Caco-2 (cell line): ENCODE measurements at regions not wholly inside any gene's neighbourhood (a gene's known extent, or its start where the extent isn't known, plus 50 kb on each side); places are given as distances from the start of the nearest gene placed in this dataset.
"Not testable (repeated sequence)": the region's sequence is repeated elsewhere in the genome, so short reads cannot be mapped to it uniquely, and the experiment has no call there.

Source experiments
- BruUV-seq: library from RNA; stranded (reverse); fragments of 400-500 nt; replicated peaks from 2 replicates; lab custom pipeline; 2021; lab: Mats Ljungman, UMichigan
- CTCF ChIA-PET: fragments of 300-600 bp; sonication (Branson Sonifier 250); formaldehyde crosslinking; loops from one replicate; lab custom pipeline; 2022; ENCODE audit warnings: antibody characterized with exemption; lab: Charles Lee
- POLR2A ChIA-PET: fragments of 300-600 bp; sonication (Branson Sonifier 250); formaldehyde crosslinking; loops from one replicate; lab custom pipeline; 2022; ENCODE audit warnings: antibody characterized with exemption; lab: Charles Lee
- DNase-seq, 2 experiments: peaks; one replicate each; pipeline versions ENCODE4 v3.0.0 to v3.0.0-alpha.2; 2020 to 2022
- H3K27me3 ChIP-seq: replicated peaks from 2 replicates; pipeline ENCODE4 v1.6.0; 2011; ENCODE audit warnings: low read length; ENCODE audit not compliant: control insufficient read depth, insufficient read depth
- H3K36me3 ChIP-seq: 2 replicates; pipeline ENCODE4 v1.5.1; 2011; ENCODE audit warnings: low read length; ENCODE audit not compliant: control insufficient read depth, insufficient read depth
- H3K4me1 ChIP-seq: fragments of 250-450 bp; sonication (Bioruptor Pico); 2 replicates; pipeline ENCODE4 v1.5.1; 2020; ENCODE audit warnings: mild to moderate bottlenecking
- H3K4me3 ChIP-seq: 2 replicates; pipeline ENCODE4 v1.5.1; 2011; ENCODE audit warnings: low read depth, mild to moderate bottlenecking, control low read depth, low read length
- H3K9me3 ChIP-seq: fragments of 250-450 bp; sonication (Bioruptor Pico); 2 replicates; pipeline ENCODE4 v1.5.1; 2020; ENCODE audit warnings: mild to moderate bottlenecking, moderate library complexity
- H3K27ac Mint-ChIP-seq: one replicate; pipeline ENCODE4 v1.8.0; 2022; ENCODE audit warnings: mixed read lengths; ENCODE audit not compliant: unreplicated experiment
- H3K27me3 Mint-ChIP-seq: one replicate; pipeline ENCODE4 v1.8.0; 2022; ENCODE audit warnings: mixed read lengths; ENCODE audit not compliant: insufficient read depth, unreplicated experiment
- H3K36me3 Mint-ChIP-seq: one replicate; pipeline ENCODE4 v1.8.0; 2022; ENCODE audit warnings: mild to moderate bottlenecking, mixed read lengths; ENCODE audit not compliant: insufficient read depth, unreplicated experiment
- H3K4me1 Mint-ChIP-seq: one replicate; pipeline ENCODE4 v1.8.0; 2022; ENCODE audit warnings: low read depth, mixed read lengths; ENCODE audit not compliant: unreplicated experiment
- H3K4me3 Mint-ChIP-seq: one replicate; pipeline ENCODE4 v1.8.0; 2022; ENCODE audit warnings: mild to moderate bottlenecking, moderate library complexity, mixed read lengths; ENCODE audit not compliant: unreplicated experiment
- H3K9me3 Mint-ChIP-seq: one replicate; pipeline ENCODE4 v1.8.0; 2022; ENCODE audit warnings: mixed read lengths; ENCODE audit not compliant: unreplicated experiment
- CTCF ChIP-seq, 2 experiments: fragments of 200-600 bp in 1 of 2; IDR thresholded peaks; 1 replicate in 1 of 2; 2 replicates in 1 of 2; pipeline versions ENCODE4 v1.5.1 to v1.8.0; 2011 to 2022; ENCODE audit warnings: antibody characterized with exemption in 1 of 2, control low read depth in 1 of 2, inconsistent platforms in 1 of 2, low read depth in 1 of 2, low read length in 1 of 2, mild to moderate bottlenecking in 1 of 2, moderate library complexity in 1 of 2; ENCODE audit not compliant: insufficient read depth in 1 of 2, severe bottlenecking in 1 of 2, unreplicated experiment in 1 of 2
- intact Hi-C: fragments of 100-400 bp; cut with micrococcal nuclease; formaldehyde crosslinking; loops from one replicate; pipeline ENCODE4 v1.10.0; 2022; ENCODE audit not compliant: unreplicated experiment

- intact Hi-C loops, H3K36me3 Mint-ChIP-seq, BruUV-seq, H3K27me3 Mint-ChIP-seq, H3K27ac Mint-ChIP-seq, H3K36me3 ChIP-seq, CTCF ChIA-PET, H3K4me3 Mint-ChIP-seq, H3K27me3 ChIP-seq, H3K4me3 ChIP-seq, H3K9me3 ChIP-seq, H3K4me1 ChIP-seq, H3K4me1 Mint-ChIP-seq, POLR2A ChIA-PET: not testable (repeated sequence)
- peak in 1 of 2 experiments; percentile 45 for DNase-seq
- peaks cover 18% of the 10 kb centered on the region for H3K9me3 Mint-ChIP-seq
- TF ChIP-seq CTCF (IDR thresholded peaks at IDR 0.05; ENCODE audit: insufficient read depth in 1 of 2, low read depth in 1 of 2, low read length in 1 of 2, severe bottlenecking in 1 of 2, unreplicated experiment in 1 of 2) = peak in 1 of 2 experiments; percentile 49
Observed at GRCh38 chr20:29119684-29120083, 2137.8 kb upstream of the DEFB115 start.

- peaks cover 18% of the 10 kb centered on the region for H3K9me3 Mint-ChIP-seq
- POLR2A ChIA-PET, CTCF ChIA-PET, BruUV-seq, H3K4me3 ChIP-seq, H3K27ac Mint-ChIP-seq, H3K27me3 ChIP-seq, H3K9me3 ChIP-seq, H3K4me3 Mint-ChIP-seq, intact Hi-C loops, H3K36me3 ChIP-seq, H3K36me3 Mint-ChIP-seq, H3K27me3 Mint-ChIP-seq, DNase-seq, H3K4me1 ChIP-seq, H3K4me1 Mint-ChIP-seq: not testable (repeated sequence)
Observed at GRCh38 chr20:29120088-29120487, 2137.4 kb upstream of the DEFB115 start.

- H3K9me3 ChIP-seq, H3K4me3 Mint-ChIP-seq, H3K4me1 ChIP-seq, BruUV-seq, H3K4me1 Mint-ChIP-seq, H3K27me3 ChIP-seq, H3K36me3 Mint-ChIP-seq, H3K4me3 ChIP-seq, H3K36me3 ChIP-seq, CTCF ChIA-PET, intact Hi-C loops, POLR2A ChIA-PET, H3K27ac Mint-ChIP-seq, H3K27me3 Mint-ChIP-seq: not testable (repeated sequence)
- peaks cover 18% of the 10 kb centered on the region for H3K9me3 Mint-ChIP-seq
- peak in 1 of 2 experiments; percentile 26 for DNase-seq
Observed at GRCh38 chr20:29120575-29120974, 2136.9 kb upstream of the DEFB115 start.

GRCh38 chr20:29122784-29123183, 2134.7 kb upstream of the DEFB115 start:
- H3K36me3 Mint-ChIP-seq, H3K36me3 ChIP-seq, H3K27me3 Mint-ChIP-seq, H3K4me3 Mint-ChIP-seq, intact Hi-C loops, H3K27me3 ChIP-seq, H3K4me1 Mint-ChIP-seq, H3K4me3 ChIP-seq, H3K4me1 ChIP-seq, POLR2A ChIA-PET, CTCF ChIA-PET, BruUV-seq, H3K27ac Mint-ChIP-seq, DNase-seq, H3K9me3 ChIP-seq: not testable (repeated sequence)
- H3K9me3 Mint-ChIP-seq = peaks cover 18% of the 10 kb centered on the region
